NCI-H1048 (cell line): ENCODE measurements at regions not wholly inside any gene's neighbourhood (a gene's known extent, or its start where the extent isn't known, plus 50 kb on each side); places are given as distances from the start of the nearest gene placed in this dataset.

Experiments used
- DNase-seq: peaks from one replicate; lab custom pipeline; 2025; lab: John Stamatoyannopoulos, UW

- no peak for DNase-seq
Observed at GRCh38 chr14:51307551-51307950, 67.5 kb downstream of the TMX1 start.

DNA sequence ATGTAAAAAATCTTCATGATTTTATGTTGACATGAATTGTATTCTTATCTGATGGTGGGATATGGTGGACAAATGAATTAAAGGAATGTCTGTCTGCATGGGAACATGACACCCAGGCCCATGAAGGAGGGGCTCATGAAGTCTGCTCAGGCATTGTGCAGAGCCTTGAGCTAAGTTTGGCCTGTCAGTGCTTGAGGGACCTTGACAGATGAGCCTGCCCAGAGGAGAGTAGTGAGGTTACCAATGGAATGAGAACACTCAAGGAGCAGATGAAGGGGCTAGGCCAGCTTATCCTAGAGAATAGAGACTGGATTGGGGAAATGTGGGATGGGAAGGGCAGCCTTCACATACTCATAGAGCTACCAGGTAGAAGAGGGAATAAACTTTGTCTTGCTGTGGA lies 68.8 kb downstream of the TMX1 start:
- DNase-seq: no peak

- DNase-seq: no peak
Observed at GRCh38 chr14:51310505-51310944, 70.5 kb downstream of the TMX1 start.

- DNase-seq: no peak
Observed at GRCh38 chr14:51314321-51315015, 74.4 kb downstream of the TMX1 start.

DNA sequence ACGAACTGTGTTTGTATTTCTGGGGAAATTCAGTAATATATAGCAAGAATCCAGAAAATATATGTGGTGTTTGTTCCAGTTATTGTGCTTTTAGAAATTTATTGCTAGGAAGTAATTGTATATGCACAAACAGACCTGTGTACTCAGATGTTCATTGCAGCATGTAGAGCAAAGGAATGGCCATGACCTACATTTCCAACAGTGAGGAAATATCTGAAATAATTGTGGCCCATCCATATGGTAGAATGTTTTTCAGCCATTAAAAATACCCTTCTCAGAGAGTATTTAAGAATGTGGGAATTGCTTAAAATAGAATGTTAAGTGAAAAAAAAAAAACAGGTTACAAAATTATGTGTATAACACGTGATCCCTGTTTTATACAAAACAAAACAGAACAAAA lies 77.3 kb downstream of the TMX1 start:
- DNase-seq: no peak

GRCh38 chr14:51318813-51319597 lies 79.0 kb downstream of the TMX1 start:
- no peak for DNase-seq

DNA sequence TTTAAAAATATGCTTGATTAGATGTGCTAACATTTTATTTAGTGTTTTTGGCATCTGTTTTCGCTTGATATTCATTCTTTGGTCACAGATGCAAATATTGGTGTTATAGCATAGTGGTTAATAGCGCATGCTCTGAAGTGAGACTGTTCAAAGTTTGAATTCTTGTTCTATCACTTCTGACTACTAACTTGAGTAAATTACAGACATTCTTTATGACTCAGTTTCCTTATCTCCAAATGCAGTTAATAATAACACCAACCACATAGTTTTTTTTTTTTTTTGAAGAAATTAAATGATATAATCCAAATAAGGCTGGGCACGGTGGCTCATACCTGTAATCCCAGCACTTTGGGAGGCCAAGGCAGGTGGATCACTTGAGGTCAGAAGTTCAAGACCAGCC lies 81.0 kb downstream of the TMX1 start:
- no peak for DNase-seq

DNA sequence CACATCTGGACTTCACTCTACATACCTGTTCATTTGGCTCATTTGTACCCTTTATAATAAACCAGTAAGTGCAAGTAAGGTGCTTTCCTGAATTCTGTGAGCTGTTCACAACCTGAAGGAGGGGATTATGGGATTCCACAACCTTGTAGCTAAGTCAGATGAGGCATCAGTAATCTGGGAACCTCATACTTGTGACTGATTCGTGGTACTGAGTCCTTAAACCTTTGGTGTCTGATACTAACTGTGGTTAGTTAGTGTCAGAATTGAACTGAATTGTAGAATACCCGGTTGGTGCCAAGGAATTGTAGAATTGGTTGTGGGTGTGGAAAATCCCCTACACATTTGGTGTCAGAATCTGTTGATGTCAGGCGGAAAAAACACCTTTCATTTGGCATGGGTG lies 83.4 kb downstream of the TMX1 start:
- no peak for DNase-seq

- DNase-seq: no peak
Observed at GRCh38 chr14:51327376-51327775, 87.3 kb downstream of the TMX1 start.

GRCh38 chr14:51328064-51328771 lies 88.2 kb downstream of the TMX1 start:
- no peak for DNase-seq

DNA sequence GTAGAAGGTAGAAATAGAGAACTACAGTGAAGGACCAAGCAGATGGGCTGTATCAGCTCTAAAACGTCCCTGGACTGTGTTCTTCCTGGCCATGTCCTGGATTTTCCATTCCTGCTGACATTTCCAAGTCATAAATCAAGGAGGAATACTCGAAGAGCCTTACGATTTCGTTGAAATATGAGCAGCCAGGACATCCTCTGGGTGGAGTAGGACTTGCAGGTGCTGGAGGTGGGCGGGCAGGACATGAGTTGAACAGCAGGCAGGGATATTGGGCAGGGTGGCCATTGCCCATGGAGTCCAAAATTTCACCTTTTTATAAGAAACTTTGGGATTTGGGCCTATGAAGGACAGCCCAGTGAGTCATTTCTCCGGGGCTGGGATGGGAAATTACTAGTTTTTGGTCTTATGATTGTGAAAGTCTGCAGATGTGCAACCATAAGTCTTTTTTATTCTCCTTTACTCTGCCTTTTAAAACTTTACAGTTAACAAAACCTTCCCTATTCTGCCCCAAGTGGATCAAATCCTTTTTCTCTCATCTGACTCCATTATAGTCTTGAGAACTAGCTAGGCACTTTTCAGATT lies 88.8 kb downstream of the TMX1 start:
- no peak for DNase-seq

- no peak for DNase-seq
Observed at GRCh38 chr14:51331486-51332367, 91.7 kb downstream of the TMX1 start.

- DNase-seq: no peak
Observed at GRCh38 chr14:51333299-51333698, 93.3 kb downstream of the TMX1 start.

DNA sequence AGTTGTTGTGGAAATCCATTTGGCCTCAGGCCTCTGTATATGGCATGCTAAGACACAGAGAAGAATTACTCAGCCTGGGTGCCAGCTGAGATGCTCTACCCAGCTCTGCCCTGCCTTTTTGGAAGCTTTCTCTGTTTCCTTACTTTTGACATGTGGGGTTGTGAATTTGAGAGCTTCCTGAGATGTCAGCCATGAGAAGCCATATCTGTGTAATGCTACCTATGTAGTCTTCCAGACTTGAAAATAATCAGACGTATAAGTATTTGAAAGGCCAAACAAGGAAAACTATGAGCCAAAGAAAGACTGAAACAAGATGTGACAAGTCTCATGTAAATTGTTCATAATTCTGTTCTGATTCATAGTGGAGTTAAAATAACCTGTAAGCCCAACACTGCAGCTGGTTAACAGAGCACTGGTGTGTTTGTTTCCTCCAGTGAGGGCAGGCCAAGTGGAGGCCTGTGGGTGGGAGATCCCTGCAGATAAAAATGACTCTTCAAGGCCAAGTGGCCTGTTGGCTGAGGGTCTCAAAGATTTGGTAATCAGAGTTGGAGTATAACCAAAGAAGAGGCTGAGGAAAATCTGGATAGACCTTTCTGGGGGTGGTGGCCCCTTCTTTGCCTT lies 94.0 kb downstream of the TMX1 start:
- no peak for DNase-seq

- DNase-seq: no peak
Observed at GRCh38 chr14:51334566-51334965, 94.5 kb downstream of the TMX1 start.

- no peak for DNase-seq
Observed at GRCh38 chr14:51335531-51335930, 95.5 kb downstream of the TMX1 start.

- no peak for DNase-seq
Observed at GRCh38 chr14:51335961-51336723, 96.1 kb downstream of the TMX1 start.

DNA sequence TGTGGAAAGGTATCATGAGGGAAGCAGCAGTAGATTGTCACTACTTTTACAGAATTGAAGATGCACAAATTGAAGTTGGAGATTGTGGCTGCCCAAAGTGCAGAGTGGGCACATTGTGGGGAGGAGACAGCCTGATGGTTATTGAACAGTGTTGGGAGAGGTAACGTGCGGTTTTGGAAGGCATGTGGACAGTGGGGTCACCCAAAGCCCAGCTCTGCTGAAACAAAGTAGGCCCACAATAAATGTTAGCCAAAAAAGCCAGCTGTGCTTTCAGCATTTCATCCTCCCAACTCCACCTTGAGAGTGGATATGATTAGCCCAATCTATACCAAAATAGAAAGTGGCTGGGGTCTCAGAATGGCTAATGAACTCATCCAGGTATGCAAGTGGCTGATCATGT lies 96.7 kb downstream of the TMX1 start:
- no peak for DNase-seq

- no peak for DNase-seq
Observed at GRCh38 chr14:51337520-51337919, 97.5 kb downstream of the TMX1 start.

- no peak for DNase-seq
Observed at GRCh38 chr14:51341338-51341737, 101.3 kb downstream of the TMX1 start.
